ENCODE measurements at regions not wholly inside any gene's neighbourhood (a gene's known extent, or its start where the extent isn't known, plus 50 kb on each side); places are given as distances from the start of the nearest gene placed in this dataset.
"Not testable (repeated sequence)": the region's sequence is repeated elsewhere in the genome, so short reads cannot be mapped to it uniquely, and the experiment has no call there.

GRCh38 chr3:18987862-18988447, 160.4 kb upstream of the KCNH8 start:
- DNase-seq, result no peak

DNA sequence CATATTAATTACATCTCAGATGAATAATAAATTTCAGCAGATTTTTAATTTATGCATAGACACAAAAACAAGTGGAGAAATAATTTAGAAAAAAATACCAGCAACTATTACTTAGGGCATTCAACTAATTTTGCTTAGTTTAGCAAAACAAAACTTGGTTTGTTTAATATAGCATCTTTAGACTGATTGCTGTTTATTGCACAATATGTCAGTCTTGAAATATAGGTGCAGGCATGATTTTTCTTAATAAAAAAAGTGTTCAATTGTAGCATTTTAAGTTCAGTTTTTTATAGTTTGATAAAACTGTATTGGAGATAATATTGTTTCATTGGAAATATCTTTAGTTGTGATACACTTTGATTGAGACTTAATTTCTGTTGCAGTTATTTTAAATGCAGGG, 161.2 kb upstream of the KCNH8 start:
- no peak for DNase-seq

DNA sequence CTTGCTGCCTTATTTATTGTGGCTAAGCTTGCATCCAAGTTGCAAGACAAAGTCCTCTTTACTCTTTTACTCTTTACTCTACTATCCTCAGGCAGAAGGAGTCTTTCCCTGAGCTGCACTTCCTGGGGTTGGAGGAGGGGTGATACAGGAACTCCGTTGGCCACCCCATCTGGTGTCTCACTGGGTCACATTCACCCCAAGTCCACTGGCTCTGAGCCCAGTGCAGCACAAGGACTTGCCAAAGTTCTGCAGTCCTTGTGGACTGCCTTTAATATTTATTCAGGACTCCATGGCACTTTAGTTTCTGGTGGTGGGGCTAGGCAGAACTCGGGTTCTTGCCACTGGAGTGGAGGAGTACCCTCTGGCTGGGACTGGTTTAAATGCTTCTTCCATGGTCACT, 165.4 kb upstream of the KCNH8 start:
- no peak for DNase-seq

GRCh38 chr3:18976102-18976501, 172.2 kb upstream of the KCNH8 start:
- not testable (repeated sequence) for DNase-seq

GRCh38 chr3:18968120-18968519, 180.2 kb upstream of the KCNH8 start:
- DNase-seq, result no peak

GRCh38 chr3:18965781-18966180, 182.5 kb upstream of the KCNH8 start:
- no peak for DNase-seq

DNA sequence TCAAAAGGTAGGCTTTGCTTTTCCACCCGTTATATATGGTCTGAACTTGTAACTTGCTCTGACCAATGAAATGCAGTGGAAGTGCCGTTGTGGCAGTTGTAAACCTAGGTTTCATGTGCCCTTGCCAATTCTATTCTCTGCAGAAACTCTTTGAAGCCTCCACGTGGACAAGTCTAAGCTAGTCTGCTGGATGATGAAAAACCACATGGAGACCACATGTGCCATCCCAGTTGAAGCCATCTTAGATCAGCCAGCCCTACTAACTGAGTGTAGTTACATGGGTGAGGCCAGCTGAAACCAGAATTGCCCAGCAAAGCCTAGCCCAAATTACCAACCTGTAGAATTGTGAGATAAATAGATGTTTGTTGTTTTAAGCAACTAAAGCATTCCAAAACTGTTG, 183.7 kb upstream of the KCNH8 start:
- DNase-seq, result no peak

GRCh38 chr3:18951333-18951732, 197.0 kb upstream of the KCNH8 start:
- no peak for DNase-seq

DNA sequence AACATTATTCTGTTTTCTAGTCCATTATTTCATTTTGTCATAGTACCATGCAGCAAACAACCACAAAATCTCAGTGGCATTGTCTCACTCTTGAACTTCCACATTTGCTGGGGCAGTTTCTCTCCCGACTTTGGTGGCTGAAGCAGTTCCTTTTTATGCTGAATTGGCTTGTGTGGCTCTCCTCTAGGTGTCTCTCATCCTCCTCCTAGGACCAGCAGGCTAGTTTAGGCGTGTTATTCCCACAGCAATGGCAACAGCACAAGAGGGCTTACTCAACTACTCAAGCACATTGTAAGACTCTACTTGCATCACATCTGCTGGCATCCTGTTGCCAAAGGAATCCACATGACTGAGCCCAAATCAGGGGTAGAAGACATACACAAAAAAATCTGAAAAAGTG, 201.8 kb upstream of the KCNH8 start:
- no peak for DNase-seq

- no peak for DNase-seq
Observed at GRCh38 chr3:18937574-18937973, 210.7 kb upstream of the KCNH8 start.

- no peak for DNase-seq
Observed at GRCh38 chr3:18919158-18919557, 229.2 kb upstream of the KCNH8 start.

DNA sequence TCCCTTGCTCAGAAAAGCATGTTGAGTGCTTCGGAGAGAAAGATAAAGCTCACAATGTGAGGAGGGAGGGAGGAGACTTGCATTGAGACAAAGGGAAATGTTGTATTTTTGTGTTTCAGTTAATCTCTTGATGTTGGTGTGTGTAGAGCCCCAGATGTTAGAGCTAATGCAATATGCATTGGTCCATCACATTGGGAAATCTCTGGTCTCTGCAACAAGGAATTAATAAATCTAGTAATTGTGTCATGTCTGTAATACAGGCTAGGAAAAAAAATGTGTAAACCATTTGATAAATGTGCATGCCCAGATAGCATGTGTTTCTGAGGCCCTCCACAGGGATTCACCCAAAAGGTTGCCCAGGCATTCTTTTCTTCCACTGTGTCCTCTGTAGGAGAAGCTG, 230.4 kb upstream of the KCNH8 start:
- DNase-seq, result no peak

DNA sequence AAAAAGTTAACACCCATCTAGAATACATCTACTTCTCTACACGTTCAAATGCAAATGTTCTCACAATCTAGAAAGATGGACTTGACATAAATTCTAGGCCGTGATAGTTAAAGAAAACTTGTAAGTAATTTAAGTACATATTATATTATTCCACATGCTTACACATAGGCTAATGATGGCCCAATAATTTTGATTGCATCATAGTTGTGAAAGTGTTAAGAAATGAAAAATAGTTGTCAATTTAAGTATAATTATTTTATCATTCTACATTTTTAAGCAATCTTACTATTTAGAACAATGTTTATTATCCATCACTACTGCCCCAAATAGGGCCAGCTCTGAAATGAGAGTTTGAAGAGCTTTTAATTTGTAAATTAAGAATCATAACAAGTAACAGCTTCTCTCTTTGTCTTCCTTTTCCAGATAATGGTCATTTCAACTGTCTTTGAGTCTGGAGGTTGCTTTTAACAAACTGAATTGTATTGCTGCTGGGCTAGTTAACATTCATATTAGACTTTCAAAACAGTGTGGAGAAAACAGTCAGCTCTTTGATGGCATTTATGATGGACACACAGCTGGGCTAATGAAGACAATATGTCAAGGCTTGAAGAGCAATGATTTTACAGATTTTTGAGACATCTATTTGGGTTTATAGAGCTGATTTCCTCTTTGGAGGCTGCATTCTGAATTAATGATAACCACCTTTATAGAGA, 246.1 kb upstream of the KCNH8 start:
- no peak for DNase-seq

DNA sequence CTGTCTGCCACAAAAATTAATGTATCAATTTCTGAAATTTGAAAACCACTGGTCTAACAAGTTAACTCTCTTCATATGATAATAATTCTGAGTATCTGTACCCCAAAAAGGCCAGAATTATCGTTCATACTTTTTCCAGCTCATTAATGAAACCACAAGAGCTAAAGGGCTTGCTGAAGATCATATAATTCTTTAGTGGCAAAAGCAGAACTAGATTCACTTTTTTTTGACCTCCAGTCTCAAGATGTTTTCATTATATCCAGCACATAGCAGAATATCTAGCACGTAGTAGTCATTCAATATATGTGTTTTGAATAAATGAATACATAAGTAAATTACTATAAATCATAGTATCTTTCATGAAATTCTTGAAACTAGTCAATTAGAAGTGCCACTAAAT, 246.7 kb upstream of the KCNH8 start:
- DNase-seq, result no peak

DNA sequence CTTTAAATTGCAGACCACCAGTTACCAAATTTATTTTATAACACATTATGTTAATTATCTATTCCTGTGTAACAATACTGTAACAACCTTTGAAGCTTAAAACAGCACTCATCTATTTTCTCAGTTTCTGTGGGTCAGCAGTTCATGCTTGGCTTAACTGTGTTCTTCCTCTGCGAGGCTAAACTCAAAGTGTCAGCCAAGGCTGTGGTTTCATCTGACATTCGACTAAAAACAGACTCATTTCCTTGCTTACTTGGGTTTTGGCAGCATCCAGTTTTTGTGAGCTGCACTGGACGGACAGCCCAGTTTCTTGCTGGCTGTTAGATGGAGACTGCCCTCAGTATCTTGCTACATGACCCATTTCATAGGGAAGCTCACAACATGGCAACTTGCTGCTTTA, 247.3 kb upstream of the KCNH8 start:
- DNase-seq, result no peak

GRCh38 chr3:18898911-18899310, 249.4 kb upstream of the KCNH8 start:
- no peak for DNase-seq

DNA sequence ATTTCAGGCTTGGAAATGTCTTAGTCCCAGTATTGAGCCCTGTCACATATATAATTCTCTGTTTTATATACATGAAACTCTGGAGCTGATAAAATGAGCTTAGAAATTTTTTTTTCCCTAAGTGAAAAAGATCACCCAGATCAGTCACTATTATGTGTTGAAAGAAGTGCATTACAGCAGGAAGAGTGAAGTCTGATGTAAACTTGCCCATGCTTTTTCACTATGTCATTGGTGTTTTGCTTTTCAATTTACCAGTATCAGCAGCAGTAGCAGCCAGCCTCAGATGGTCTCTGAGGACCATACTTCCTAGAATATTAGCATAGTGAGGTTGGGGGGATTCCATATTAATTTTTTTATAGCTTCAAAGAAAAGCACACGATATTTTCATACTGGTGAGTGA, 255.6 kb upstream of the KCNH8 start:
- DNase-seq, result no peak

DNA sequence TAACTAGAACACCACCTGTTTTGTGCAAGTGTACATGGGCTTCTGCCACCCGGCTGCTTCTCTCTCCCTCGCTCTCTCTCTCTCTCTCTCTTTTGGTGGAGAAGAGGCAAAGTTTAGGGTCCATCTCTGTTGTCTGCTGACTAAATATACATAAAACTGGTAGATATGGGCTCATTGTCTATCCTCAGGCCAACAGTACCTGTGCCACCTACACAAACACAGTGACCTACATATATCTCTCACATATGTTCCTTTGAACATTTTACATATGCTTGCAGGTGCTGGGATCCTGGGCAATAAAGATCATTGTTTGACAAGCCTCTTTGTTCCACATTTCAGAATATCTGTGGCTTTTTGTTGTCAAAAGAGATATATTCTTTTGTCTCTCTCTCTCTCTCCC, 256.3 kb upstream of the KCNH8 start:
- no peak for DNase-seq

DNA sequence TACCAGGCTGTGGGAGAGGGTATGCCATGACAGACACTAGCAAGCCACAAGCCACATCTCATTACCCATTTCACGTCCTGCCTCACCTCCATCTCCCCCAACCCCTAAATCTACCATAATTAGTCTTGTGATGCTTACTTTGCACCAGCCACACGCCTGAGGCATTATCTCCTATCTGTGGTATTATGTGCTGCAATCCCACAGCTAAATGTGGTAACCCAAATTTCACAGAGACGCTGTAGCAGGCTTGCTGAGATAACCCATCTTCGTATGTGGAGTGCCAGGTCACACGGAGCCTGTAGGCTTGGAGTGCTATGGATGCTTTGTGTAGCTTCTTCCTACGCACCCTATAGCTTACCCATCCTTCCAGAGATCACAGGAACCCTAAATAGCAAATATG, 256.7 kb upstream of the KCNH8 start:
- DNase-seq, result no peak

- DNase-seq, result no peak
Observed at GRCh38 chr3:18890449-18890848, 257.9 kb upstream of the KCNH8 start.

DNA sequence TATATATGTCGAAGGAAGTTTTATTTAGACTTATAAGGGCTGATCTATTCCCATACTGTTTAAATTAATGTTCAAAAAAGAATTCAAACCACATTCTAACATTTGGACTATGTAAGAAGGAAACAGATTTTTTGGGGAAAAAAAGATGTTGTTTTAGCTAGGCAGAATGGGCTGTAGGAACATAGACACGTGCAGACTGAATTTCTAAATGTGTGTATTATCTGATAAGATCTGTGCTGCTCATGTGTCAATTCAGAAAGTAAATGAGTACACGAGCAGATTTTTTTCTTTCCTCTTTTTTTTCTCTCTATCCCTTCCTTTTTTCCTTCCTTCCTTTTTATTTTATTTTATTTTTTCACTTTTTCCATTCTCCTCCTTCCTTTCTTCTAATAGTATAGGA, 259.5 kb upstream of the KCNH8 start:
- DNase-seq, result no peak

DNA sequence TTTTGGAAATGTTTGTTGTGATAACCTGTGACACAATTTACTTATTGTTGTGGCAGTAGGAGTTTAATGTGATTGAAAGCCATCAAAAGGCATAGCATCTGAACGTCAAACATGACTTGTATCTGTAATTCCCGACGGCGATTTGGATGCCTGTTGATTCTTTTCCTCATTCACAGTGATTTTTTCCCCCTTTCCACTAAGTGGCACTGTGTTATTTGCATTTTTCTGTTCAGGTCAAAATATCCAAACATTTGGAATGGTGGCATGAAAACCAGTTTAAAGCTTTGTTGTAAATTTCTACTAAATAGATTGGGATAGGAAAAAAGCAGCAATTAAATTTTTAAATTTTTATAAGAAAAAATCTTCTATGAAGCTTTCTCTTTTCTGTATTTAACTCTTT, 259.9 kb upstream of the KCNH8 start:
- DNase-seq, result no peak

- no peak for DNase-seq
Observed at GRCh38 chr3:18886331-18886730, 262.0 kb upstream of the KCNH8 start.

DNA sequence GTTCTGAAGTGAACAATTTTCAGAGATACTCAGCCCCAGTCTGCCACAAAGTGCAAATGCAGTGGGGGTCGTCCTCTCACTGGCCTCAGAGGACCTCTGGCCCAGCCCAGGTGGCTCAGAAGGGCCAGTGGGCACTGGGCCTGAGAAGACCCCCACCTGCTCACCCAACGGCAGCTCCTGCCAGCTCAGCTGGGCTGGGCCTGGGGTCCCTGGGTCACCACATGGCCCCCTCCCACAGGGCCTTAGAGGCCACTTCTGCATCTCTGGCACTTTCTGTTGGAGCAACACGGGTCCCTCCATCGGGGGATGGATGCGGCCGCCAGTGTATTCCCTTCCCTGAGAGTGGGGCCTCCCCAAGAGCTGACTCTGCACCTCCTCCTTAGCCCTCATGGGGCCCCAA, 262.7 kb upstream of the KCNH8 start:
- DNase-seq, result no peak

DNA sequence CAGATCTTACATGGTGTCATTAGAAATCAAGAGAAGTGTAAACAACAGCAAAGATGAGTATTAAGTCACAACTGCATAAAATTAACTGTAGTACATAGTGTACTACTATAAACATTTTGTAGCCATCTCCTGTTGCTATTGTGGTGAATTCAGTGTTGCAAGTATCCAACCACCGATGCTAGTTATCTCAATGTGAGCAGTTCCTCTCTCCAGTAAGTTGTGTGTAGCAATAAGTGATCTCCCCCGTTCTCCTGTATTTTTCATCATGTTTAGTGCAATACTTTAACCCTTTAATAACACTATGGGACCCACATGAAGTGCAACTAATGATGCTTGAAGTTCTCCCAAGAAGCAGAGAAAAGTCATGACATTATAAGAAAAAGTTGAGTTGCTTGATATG, 264.7 kb upstream of the KCNH8 start:
- DNase-seq, result no peak
